GM21723 (cell line): ENCODE measurements at regions not wholly inside any gene's neighbourhood (a gene's known extent, or its start where the extent isn't known, plus 50 kb on each side); places are given as distances from the start of the nearest gene placed in this dataset.
"Not testable (repeated sequence)": the region's sequence is repeated elsewhere in the genome, so short reads cannot be mapped to it uniquely, and the experiment has no call there.

Experiments used
- ATAC-seq: cut with Tn5 transposase; IDR thresholded peaks from one replicate; pipeline ENCODE4 v1.9.1; 2021; ENCODE audit warnings: mild to moderate bottlenecking, moderate library complexity; ENCODE audit not compliant: unreplicated experiment

DNA sequence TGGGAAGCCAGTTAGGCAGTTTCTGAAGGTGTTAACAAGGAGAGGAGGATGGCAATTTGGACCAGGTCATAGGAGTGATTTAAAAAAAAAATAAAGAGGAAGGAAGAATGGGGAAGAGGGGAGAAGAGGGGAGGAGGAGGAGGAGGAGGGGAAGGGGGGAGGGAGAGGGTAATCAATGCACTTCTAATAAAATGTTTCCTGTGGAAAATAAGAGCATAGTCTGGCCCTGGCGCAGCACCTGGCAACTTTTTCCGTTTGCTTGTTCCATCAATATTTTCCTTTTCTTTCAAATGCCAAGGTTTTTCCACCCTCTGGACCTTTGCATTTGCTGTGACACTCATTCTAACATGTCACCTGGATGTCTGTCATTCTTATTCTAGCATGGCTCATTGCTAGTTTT, 308.2 kb downstream of the PPP1R3A start:
- ATAC-seq: no peak

- no peak for ATAC-seq
Observed at GRCh38 chr7:113608782-113609181, 310.0 kb downstream of the PPP1R3A start.

DNA sequence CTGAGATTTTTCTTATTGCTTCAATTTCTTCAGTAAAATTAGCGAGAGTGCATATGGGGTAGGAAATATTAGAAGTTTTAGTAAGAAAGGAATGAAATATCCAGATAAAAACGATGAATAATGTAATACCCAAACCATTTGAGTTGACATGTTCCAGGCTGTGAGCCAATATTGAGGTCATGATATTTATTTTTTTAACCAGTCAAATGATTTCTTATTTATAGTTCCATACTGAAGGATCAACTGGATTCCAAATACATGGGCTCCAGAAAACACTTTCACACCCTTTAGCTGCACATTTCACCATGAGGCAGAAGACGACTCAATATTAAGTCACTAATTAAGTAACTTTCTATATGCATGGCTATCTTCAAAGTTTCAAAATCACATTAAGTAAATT, 312.5 kb downstream of the PPP1R3A start:
- ATAC-seq: no peak

- not testable (repeated sequence) for ATAC-seq
Observed at GRCh38 chr7:113600428-113600827, 318.4 kb downstream of the PPP1R3A start.

DNA sequence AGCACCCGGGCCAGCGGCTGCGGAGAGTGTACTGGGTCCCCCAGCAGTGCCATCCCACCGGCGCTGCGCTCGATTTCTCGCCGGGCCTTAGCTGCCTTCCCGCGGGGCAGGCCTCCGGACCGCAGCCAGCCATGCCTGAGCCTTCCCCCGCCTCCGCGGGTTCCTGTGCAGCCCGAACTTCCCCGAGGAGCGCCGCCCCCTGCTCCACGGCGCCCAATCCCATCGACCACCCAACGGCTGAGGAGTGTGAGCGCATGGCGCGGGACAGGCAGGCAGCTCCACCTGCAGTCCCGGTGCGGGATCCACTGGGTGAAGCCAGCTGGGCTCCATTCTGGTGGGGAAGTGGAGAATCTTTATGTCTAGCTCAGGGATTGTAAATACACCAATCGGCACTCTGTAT, 325.4 kb downstream of the PPP1R3A start:
- ATAC-seq: not testable (repeated sequence)

- ATAC-seq: not testable (repeated sequence)
Observed at GRCh38 chr7:113592924-113593323, 325.9 kb downstream of the PPP1R3A start.

GRCh38 chr7:113582471-113582870, 336.3 kb downstream of the PPP1R3A start:
- no peak for ATAC-seq

DNA sequence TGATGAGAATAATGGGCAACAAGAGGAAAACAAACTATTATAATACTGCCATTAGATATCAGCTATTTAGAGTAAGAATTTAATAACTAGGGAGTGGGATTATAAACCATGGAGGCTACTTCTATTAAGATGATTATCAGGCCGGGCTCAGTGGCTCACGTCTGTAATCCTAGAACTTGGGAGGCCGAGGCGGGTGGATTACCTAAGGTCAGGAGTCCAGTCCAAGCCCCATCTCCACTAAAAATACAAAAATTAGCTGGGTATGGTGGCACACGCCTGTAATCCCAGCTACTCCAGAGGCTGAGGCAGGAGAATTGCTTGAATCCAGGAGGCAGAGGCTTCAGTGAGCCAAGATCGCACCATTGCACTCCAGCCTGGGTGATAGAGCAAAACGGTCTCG, 355.6 kb downstream of the PPP1R3A start:
- not testable (repeated sequence) for ATAC-seq

DNA sequence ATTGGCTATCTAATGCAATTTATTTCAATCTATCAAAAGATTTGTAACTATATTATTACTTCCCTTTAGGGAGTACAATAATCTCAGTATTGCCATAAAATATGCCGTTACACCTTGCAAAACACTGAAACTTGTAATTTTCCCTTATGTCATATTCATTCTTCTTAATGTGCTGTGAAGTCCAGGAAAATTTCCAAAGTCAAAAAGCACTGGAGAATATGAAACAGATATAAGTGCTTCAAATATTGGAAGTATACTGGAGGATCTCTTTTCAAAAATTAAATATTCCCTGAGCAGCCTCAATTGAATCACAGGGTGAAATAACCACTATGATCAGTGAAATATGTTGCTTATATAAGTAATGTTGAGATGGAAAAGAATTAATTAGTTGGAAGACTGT, 356.0 kb downstream of the PPP1R3A start:
- no peak for ATAC-seq

DNA sequence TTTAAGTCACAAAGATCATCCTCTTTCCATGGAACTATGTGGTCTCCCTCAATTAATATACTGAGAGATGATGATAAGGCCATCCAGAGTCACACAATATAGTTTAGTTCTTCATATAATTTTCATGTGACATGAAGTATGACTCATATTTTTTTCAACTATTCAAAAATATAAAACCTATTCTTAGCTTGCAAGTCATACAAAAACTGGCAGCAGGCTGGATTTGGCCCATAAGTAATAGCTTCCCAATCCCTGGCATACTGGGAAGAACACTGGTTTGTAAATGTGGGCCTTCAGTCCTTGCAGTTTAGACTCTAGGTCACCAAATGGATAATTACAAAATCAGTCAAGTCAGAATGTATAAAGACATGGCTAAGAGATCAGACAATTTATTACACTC, 356.6 kb downstream of the PPP1R3A start:
- ATAC-seq: no peak

DNA sequence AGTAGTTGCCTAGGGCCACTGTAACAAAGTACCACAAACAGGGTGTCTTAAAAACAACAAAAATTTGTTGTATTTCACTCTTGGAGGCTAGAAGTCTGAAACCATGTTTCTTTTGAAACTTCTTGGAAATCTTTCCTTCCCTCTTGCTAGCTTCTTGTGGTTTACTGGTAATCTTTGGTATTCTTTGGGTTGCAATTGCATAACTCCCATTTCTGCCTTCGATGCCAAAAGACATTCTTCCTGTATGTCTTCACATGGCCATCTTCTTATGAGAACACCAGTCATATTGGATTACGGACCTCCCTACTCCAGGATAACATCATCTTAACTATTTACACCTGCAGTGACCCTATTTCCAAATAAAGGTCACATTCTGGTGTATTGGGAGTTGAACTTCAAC, 357.4 kb downstream of the PPP1R3A start:
- ATAC-seq: no peak

GRCh38 chr7:113550966-113551365, 367.8 kb downstream of the PPP1R3A start:
- ATAC-seq: no peak

- ATAC-seq: no peak
Observed at GRCh38 chr7:113548561-113548960, 370.2 kb downstream of the PPP1R3A start.

- ATAC-seq: no peak
Observed at GRCh38 chr7:113548137-113548536, 370.7 kb downstream of the PPP1R3A start.

GRCh38 chr7:113521468-113521867, 397.3 kb downstream of the PPP1R3A start:
- ATAC-seq: no peak

- ATAC-seq: no peak
Observed at GRCh38 chr7:113519472-113519871, 399.3 kb downstream of the PPP1R3A start.

DNA sequence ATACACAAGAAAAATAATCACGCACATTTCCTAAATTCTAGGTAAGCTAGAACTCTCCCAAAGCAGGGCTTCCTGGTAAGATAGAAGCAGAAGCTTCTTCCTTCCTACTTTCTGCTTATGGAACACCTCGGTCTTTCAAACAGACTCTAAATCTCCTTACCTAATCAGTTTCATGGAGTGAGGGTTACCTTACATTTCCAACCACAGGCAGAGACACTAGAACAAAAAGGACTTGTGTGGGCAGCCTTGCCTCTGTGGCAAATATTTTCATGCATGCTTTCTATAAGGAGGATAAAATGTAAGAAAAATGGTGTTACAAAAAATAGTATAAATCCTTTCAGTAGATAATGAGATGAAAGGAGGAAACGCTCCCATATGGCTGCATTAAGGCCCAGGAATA, 386.3 kb upstream of the SMIM30 start:
- ATAC-seq: no peak

GRCh38 chr7:113504142-113504541, 385.8 kb upstream of the SMIM30 start:
- ATAC-seq: no peak

- not testable (repeated sequence) for ATAC-seq
Observed at GRCh38 chr7:113496586-113496985, 378.2 kb upstream of the SMIM30 start.

- not testable (repeated sequence) for ATAC-seq
Observed at GRCh38 chr7:113494797-113495566, 376.6 kb upstream of the SMIM30 start.

GRCh38 chr7:113491305-113491704, 373.0 kb upstream of the SMIM30 start:
- ATAC-seq: no peak

DNA sequence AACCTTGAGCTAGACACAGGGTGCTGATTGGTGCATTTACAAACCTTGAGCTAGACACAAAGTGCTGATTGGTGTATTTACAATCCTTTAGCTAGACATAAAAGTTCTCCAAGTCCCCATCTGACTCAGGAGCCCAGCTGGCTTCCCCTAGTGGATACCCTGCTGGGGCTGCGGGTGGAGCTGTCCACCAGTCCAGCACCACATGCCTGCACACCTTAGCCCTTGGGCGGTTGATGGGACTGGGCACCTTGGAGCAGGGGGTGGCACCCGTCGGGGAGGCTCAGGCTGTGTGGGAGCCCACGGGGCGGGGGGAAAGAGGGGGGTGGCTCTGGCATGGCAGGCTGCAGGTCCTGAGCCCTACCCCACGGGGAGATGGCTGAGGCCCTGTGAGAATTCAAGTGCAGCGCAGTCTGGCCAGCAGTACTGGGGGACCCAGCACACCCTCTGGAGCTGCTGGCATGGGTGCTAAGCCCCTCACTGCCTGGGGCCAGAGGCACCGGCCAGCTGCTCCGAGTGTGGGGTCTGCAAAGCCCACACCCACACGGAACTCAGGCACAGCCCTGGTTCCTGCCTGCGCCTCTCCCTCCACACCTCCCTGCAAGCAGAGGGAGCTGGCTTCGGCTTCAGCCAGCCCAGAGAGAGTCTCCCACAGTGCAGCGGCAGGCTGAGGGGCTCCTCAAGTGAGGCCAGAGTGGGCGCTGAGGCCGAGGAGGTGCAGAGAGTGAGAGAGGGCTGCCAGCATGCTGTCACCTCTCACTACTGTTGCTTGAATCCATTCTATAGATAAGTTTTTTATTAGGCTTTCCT, 369.8 kb upstream of the SMIM30 start:
- no peak for ATAC-seq
